CD4-positive, alpha-beta memory T cell (primary cell): ENCODE measurements at regions not wholly inside any gene's neighbourhood (a gene's known extent, or its start where the extent isn't known, plus 50 kb on each side); places are given as distances from the start of the nearest gene placed in this dataset.
"Not testable (repeated sequence)": the region's sequence is repeated elsewhere in the genome, so short reads cannot be mapped to it uniquely, and the experiment has no call there.

Experiments
- CTCF ChIA-PET: fragments of 350-600 bp; sonication (Branson Sonifier 250); formaldehyde crosslinking; loops from one replicate; lab custom pipeline; 2021; ENCODE audit warnings: inconsistent platforms; ENCODE audit not compliant: partially characterized antibody; lab: Charles Lee
- POLR2A ChIA-PET: fragments of 350-600 bp; sonication (Branson Sonifier 250); formaldehyde crosslinking; loops from one replicate; lab custom pipeline; 2021; ENCODE audit not compliant: partially characterized antibody; lab: Charles Lee
- DNase-seq, 5 donors: peaks; one replicate each; pipeline versions ENCODE4 v3.0.0 to v3.0.0-alpha.2; 2020 to 2022; ENCODE audit warnings: mixed read lengths in 1 of 5
- H3K27ac ChIP-seq: one replicate; pipeline ENCODE4 v1.7.0; 2013; ENCODE audit warnings: low read depth, low read length
- H3K27me3 ChIP-seq: 2 replicates; pipeline ENCODE4 v1.7.0; 2013; ENCODE audit warnings: mild to moderate bottlenecking, low read length, moderate library complexity; ENCODE audit not compliant: insufficient read depth
- H3K36me3 ChIP-seq: 2 replicates; pipeline ENCODE4 v1.7.0; 2013; ENCODE audit warnings: mild to moderate bottlenecking, low read length, moderate library complexity; ENCODE audit not compliant: insufficient read depth
- H3K4me1 ChIP-seq: 2 replicates; pipeline ENCODE4 v1.7.0; 2013; ENCODE audit warnings: mild to moderate bottlenecking, low read length, moderate library complexity; ENCODE audit not compliant: insufficient read depth
- H3K4me3 ChIP-seq, 2 donors: one replicate each; pipeline ENCODE4 v1.7.0; 2013; ENCODE audit warnings: low read length in 2 of 2, mild to moderate bottlenecking in 1 of 2
- H3K9me3 ChIP-seq, 2 donors: one replicate each; pipeline ENCODE4 v1.7.0; 2013; ENCODE audit warnings: low read length in 2 of 2, control low read depth in 1 of 2; ENCODE audit not compliant: control insufficient read depth in 1 of 2
- H3K27ac Mint-ChIP-seq, 7 donors: one replicate each; pipeline ENCODE4 v1.8.0; 2020 to 2021; ENCODE audit warnings: mixed read lengths in 7 of 7, mild to moderate bottlenecking in 6 of 7, inconsistent platforms in 3 of 7, moderate library complexity in 3 of 7
- H3K27me3 Mint-ChIP-seq, 2 donors: one replicate each; pipeline ENCODE4 v1.8.0; 2020 to 2021; ENCODE audit warnings: mixed read lengths in 2 of 2
- H3K36me3 Mint-ChIP-seq, 2 donors: one replicate each; pipeline ENCODE4 v1.8.0; 2020 to 2021; ENCODE audit warnings: mixed read lengths in 2 of 2, inconsistent platforms in 1 of 2, mild to moderate bottlenecking in 1 of 2
- H3K4me1 Mint-ChIP-seq, 4 donors: one replicate each; pipeline ENCODE4 v1.8.0; 2020 to 2021; ENCODE audit warnings: mixed read lengths in 4 of 4, mild to moderate bottlenecking in 1 of 4
- H3K4me3 Mint-ChIP-seq, 8 donors: one replicate each; pipeline ENCODE4 v1.8.0; 2020 to 2021; ENCODE audit warnings: mixed read lengths in 8 of 8, mild to moderate bottlenecking in 7 of 8, moderate library complexity in 6 of 8, inconsistent platforms in 3 of 8
- H3K9me3 Mint-ChIP-seq, 8 donors: one replicate each; pipeline ENCODE4 v1.8.0; 2020 to 2021; ENCODE audit warnings: mixed read lengths in 8 of 8, mild to moderate bottlenecking in 5 of 8, inconsistent platforms in 3 of 8, moderate library complexity in 1 of 8
- intact Hi-C: fragments of 100-400 bp; cut with micrococcal nuclease; formaldehyde crosslinking; loops from one replicate; pipeline ENCODE4 v1.15.1; 2023

- Mint-ChIP-seq H3K9me3 (peaks cover 0 to 15% (median 2%) of the 10 kb centered on the region in 8 donors), H3K27me3 (no peaks in the 10 kb centered on the region), H3K4me3 (no peak overlapping the region), H3K27ac (peak overlapping the region in 1 of 7 donors; percentile 13), H3K4me1 (no peaks in the 10 kb centered on the region), H3K36me3 (no peaks in the 10 kb centered on the region)
- intact Hi-C loops = no loop called here
- POLR2A ChIA-PET = no interaction called here
- H3K36me3 ChIP-seq = no peaks in the 10 kb centered on the region
- no peaks in the 10 kb centered on the region for H3K4me1 ChIP-seq
- no peaks in the 10 kb centered on the region for H3K27me3 ChIP-seq
- no peak for DNase-seq
- H3K27ac ChIP-seq = no peak overlapping the region
- H3K9me3 ChIP-seq = no peaks in the 10 kb centered on the region
- H3K4me3 ChIP-seq = no peak overlapping the region
- CTCF ChIA-PET = no interaction called here
Observed at GRCh38 chr18:78268226-78268988, 711.2 kb upstream of the SALL3 start.

- H3K27ac Mint-ChIP-seq = no peak overlapping the region
- Histone ChIP-seq H3K27ac (no peak overlapping the region), H3K4me3 (no peak overlapping the region), H3K27me3 (no peaks in the 10 kb centered on the region), H3K36me3 (no peaks in the 10 kb centered on the region), H3K9me3 (no peaks in the 10 kb centered on the region), H3K4me1 (no peaks in the 10 kb centered on the region)
- no peaks in the 10 kb centered on the region for H3K36me3 Mint-ChIP-seq
- no peaks in the 10 kb centered on the region for H3K4me1 Mint-ChIP-seq
- H3K27me3 Mint-ChIP-seq = no peaks in the 10 kb centered on the region
- H3K9me3 Mint-ChIP-seq = peaks cover 2 to 32% (median 12%) of the 10 kb centered on the region in 8 donors
- H3K4me3 Mint-ChIP-seq = no peak overlapping the region
- DNase-seq = no peak
- ChIA-PET POLR2A (no interaction called here), CTCF (no interaction called here)
- intact Hi-C loops = no loop called here
Observed at GRCh38 chr18:78271790-78272189, 707.8 kb upstream of the SALL3 start.

GRCh38 chr18:78273876-78274275 is 705.7 kb upstream of the SALL3 start:
- ChIA-PET CTCF (no interaction called here), POLR2A (no interaction called here)

GRCh38 chr18:78283425-78283824 is 696.2 kb upstream of the SALL3 start:
- H3K9me3 Mint-ChIP-seq, H3K27ac ChIP-seq, H3K4me1 Mint-ChIP-seq, H3K27ac Mint-ChIP-seq, H3K9me3 ChIP-seq, DNase-seq, CTCF ChIA-PET, H3K4me3 ChIP-seq, H3K36me3 ChIP-seq, H3K4me3 Mint-ChIP-seq, H3K36me3 Mint-ChIP-seq, intact Hi-C loops, H3K27me3 ChIP-seq, H3K27me3 Mint-ChIP-seq, POLR2A ChIA-PET, H3K4me1 ChIP-seq: not testable (repeated sequence)

More at GRCh38 chr18:78273876-78274275, 705.7 kb upstream of the SALL3 start:
- Mint-ChIP-seq H3K4me1 (no peaks in the 10 kb centered on the region), H3K4me3 (no peak overlapping the region), H3K9me3 (peaks cover 2 to 25% (median 11%) of the 10 kb centered on the region in 8 donors), H3K36me3 (no peaks in the 10 kb centered on the region), H3K27me3 (no peaks in the 10 kb centered on the region), H3K27ac (no peak overlapping the region)
- Histone ChIP-seq H3K27ac (no peak overlapping the region), H3K9me3 (no peaks in the 10 kb centered on the region), H3K36me3 (no peaks in the 10 kb centered on the region), H3K27me3 (no peaks in the 10 kb centered on the region), H3K4me3 (no peak overlapping the region), H3K4me1 (no peaks in the 10 kb centered on the region)
- intact Hi-C loops = no loop called here
- DNase-seq = no peak

GRCh38 chr18:78292618-78293380 is 686.8 kb upstream of the SALL3 start:
- ChIA-PET CTCF (no interaction called here), POLR2A (no interaction called here)
- no peak overlapping the region for H3K27ac ChIP-seq
- no peaks in the 10 kb centered on the region for H3K36me3 ChIP-seq
- Mint-ChIP-seq H3K4me1 (no peaks in the 10 kb centered on the region), H3K36me3 (no peaks in the 10 kb centered on the region), H3K9me3 (peaks cover 0 to 8% (median 0%) of the 10 kb centered on the region in 8 donors), H3K27me3 (no peaks in the 10 kb centered on the region), H3K27ac (no peak overlapping the region), H3K4me3 (no peak overlapping the region)
- H3K27me3 ChIP-seq = no peaks in the 10 kb centered on the region
- H3K9me3 ChIP-seq = no peaks in the 10 kb centered on the region
- intact Hi-C loops = no loop called here
- DNase-seq = no peak
- no peaks in the 10 kb centered on the region for H3K4me1 ChIP-seq
- H3K4me3 ChIP-seq = no peak overlapping the region

- ChIA-PET CTCF (no interaction called here), POLR2A (no interaction called here)
- Histone ChIP-seq H3K4me1 (no peaks in the 10 kb centered on the region), H3K27ac (no peak overlapping the region), H3K4me3 (no peak overlapping the region), H3K27me3 (no peaks in the 10 kb centered on the region), H3K36me3 (no peaks in the 10 kb centered on the region), H3K9me3 (no peaks in the 10 kb centered on the region)
- intact Hi-C loops = no loop called here
- H3K4me3 Mint-ChIP-seq = no peak overlapping the region
- peaks cover 0 to 8% (median 0%) of the 10 kb centered on the region in 8 donors for H3K9me3 Mint-ChIP-seq
- H3K4me1 Mint-ChIP-seq = no peaks in the 10 kb centered on the region
- peak overlapping the region in 1 of 7 donors; percentile 19 for H3K27ac Mint-ChIP-seq
- no peaks in the 10 kb centered on the region for H3K27me3 Mint-ChIP-seq
- no peaks in the 10 kb centered on the region for H3K36me3 Mint-ChIP-seq
- no peak for DNase-seq
Observed at GRCh38 chr18:78293540-78293939, 686.1 kb upstream of the SALL3 start.

- no peaks in the 10 kb centered on the region for H3K36me3 Mint-ChIP-seq
- peaks cover 0 to 8% (median 0%) of the 10 kb centered on the region in 8 donors for H3K9me3 Mint-ChIP-seq
- no peak for DNase-seq
- no peaks in the 10 kb centered on the region for H3K4me1 Mint-ChIP-seq
- no peak overlapping the region for H3K4me3 ChIP-seq
- no peak overlapping the region for H3K27ac ChIP-seq
- no peaks in the 10 kb centered on the region for H3K36me3 ChIP-seq
- no peaks in the 10 kb centered on the region for H3K27me3 Mint-ChIP-seq
- H3K27ac Mint-ChIP-seq = no peak overlapping the region
- no peaks in the 10 kb centered on the region for H3K4me1 ChIP-seq
- ChIA-PET POLR2A (no interaction called here), CTCF (no interaction called here)
- no peaks in the 10 kb centered on the region for H3K9me3 ChIP-seq
- H3K4me3 Mint-ChIP-seq = no peak overlapping the region
- no peaks in the 10 kb centered on the region for H3K27me3 ChIP-seq
- intact Hi-C loops = no loop called here
Observed at GRCh38 chr18:78293940-78294541, 685.6 kb upstream of the SALL3 start.
